ENCODE measurements at regions not wholly inside any gene's neighbourhood (a gene's known extent, or its start where the extent isn't known, plus 50 kb on each side); places are given as distances from the start of the nearest gene placed in this dataset.

DNA sequence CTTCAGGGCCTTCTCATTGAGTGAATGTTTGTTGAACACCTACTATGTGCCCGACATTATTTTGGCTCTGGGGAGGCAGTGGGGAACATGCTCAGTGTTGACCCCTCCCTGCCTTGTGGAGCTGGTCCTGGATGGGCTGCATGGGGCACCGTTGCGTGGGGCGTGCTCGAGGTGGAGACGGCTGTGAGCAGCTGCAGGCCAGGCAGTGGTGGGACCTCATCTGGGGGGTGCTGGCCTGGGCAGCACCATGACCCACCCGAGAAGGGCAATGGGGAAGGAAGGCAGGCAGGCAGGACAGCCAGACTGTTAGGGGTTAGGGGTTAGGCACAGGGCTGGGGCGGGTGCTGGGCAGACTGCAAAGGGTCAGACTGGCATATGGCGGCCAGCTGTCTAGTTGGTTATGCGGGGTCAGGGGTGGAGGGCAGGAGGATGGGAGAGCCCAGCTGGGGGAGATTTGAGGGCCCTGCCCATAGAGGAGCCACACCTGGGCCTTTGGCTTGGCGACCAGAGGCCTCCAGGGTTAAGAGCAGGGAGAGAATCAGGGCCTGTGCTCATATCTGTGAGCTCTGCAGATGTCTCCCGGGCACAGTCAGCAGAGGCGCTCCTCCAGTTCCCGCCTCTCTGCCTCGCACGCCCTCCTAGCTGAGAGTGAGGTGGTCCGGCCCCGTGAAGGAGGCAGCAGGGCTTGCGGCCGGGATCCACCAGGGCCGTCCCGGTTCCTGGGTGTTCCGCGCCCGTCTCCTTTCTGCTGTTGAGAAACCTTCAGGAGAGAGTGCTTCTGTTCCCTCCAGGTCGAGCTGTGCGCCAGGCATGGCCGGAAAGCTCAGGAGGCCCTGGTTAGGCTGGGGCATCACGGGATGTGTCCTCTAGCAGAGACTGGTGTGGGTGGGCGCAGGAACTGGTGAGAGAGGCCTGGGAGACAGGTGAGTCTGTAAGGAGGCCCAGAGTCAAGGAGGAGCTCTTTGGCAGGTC is 73.3 kb downstream of the RGS12 start:
- H3K4me3 ChIP-seq (ENCODE audit: low read depth, low read length) = no peak overlapping the region
- H3K27ac ChIP-seq (ENCODE audit: low read depth, low read length) = no peak overlapping the region
- H3K9me3 ChIP-seq (ENCODE audit: control insufficient read depth, insufficient read depth, low read length) = no peaks in the 10 kb centered on the region
- TF ChIP-seq, protein P1, sequence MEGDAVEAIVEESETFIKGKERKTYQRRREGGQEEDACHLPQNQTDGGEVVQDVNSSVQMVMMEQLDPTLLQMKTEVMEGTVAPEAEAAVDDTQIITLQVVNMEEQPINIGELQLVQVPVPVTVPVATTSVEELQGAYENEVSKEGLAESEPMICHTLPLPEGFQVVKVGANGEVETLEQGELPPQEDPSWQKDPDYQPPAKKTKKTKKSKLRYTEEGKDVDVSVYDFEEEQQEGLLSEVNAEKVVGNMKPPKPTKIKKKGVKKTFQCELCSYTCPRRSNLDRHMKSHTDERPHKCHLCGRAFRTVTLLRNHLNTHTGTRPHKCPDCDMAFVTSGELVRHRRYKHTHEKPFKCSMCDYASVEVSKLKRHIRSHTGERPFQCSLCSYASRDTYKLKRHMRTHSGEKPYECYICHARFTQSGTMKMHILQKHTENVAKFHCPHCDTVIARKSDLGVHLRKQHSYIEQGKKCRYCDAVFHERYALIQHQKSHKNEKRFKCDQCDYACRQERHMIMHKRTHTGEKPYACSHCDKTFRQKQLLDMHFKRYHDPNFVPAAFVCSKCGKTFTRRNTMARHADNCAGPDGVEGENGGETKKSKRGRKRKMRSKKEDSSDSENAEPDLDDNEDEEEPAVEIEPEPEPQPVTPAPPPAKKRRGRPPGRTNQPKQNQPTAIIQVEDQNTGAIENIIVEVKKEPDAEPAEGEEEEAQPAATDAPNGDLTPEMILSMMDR (IDR thresholded peaks at IDR 0.05; ENCODE audit: low read depth, low read length) = no peak
- POLR2A ChIA-PET = no interaction called here
- no peak for DNase-seq (ENCODE audit: low read depth, low spot score)
- H3K27me3 ChIP-seq (ENCODE audit: control insufficient read depth, insufficient read depth, low read length) = no peaks in the 10 kb centered on the region
- CTCF ChIA-PET = interaction anchor here (1.3 kb wide), 2 partner anchors 10 to 20 kb away, joined by 3 read pairs; no protein-coding TSS in a partner anchor

DNA sequence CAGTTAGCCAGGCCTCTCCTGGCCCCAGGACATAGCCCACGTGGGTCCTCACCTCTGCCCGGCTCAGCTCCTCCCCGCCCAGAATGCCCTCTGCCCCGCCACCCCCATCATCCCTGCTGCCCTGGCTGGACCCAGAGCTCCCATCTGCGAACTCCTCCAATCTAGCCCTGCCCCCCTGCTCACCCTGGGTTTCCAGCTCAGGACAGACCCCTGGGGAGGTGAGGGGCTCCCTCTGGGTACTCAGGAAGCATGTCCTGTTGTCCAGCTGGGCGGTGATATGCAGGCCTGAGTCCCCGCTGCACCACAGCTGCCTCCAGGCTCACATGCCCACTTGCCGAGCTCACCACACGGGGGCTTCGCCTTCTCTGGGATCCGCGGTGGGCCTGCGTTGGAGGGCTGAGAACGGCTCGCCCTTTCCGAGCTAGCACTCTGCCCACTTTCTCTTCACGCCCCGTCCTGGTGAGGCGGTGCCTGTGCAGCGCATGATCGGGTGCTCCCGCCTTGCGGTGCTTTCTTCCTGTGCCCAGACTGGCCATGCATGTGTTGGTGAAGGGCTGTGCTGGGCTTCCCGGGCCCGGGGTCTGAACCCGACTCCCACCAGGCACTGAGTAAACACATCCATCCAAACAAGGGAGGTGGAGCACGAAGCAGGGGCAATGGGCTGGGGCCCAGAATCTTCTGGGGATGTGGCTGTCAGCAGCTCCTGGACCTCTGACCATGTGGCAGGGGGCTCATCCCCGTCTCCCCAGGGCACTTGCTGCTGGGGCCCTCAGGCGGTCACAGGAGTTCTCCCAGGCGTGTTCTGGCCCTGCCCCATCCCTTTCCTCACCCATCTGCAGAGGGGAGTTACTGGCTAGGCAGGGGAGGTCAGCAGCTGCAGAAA is 74.3 kb downstream of the RGS12 start:
- H3K9me3 ChIP-seq (ENCODE audit: control insufficient read depth, insufficient read depth, low read length) = no peaks in the 10 kb centered on the region; the same call in 1 of the 2 replicates
- POLR2A ChIA-PET = no interaction called here

DNA sequence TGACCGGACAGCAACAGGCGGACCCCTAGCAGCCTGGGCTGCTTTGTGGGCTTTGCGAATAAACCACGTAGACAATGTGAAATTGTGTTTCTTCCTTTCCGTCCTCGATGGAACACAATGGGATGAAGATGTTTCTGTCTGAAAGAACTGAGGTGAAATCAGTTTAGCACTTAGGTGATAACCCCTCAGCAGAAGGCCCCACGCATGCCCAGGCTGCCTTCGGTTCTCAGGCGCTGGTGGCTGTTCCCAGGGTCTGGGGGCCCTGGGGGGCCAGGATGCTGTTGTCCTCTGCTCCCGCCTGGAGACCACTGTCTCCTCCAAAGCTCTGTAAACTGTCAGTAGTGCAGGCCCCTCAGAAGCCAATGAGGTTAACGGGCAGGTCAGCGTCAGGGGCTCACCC is 73.9 kb upstream of the HGFAC start:
- no peak for DNase-seq (ENCODE audit: low read depth, low spot score)
- no peak overlapping the region for H3K27ac ChIP-seq (ENCODE audit: low read depth, low read length)

More for the DNA sequence above, 74.3 kb downstream of the RGS12 start:
- DNase-seq (ENCODE audit: low read depth, low spot score) = no peak
- CTCF ChIA-PET = interaction anchor here (1.3 kb wide), 2 partner anchors 11 to 21 kb away, joined by 3 read pairs; no protein-coding TSS in a partner anchor
- Histone ChIP-seq H3K27me3 (ENCODE audit: control insufficient read depth, insufficient read depth, low read length) (no peaks in the 10 kb centered on the region), H3K27ac (ENCODE audit: low read depth, low read length) (no peak overlapping the region), H3K4me3 (ENCODE audit: low read depth, low read length) (no peak overlapping the region)
- TF ChIP-seq, protein P1 (IDR thresholded peaks at IDR 0.05; ENCODE audit: low read depth, low read length) = 0 out of 2 replicates have a peak, but pooled peaks have one; percentile 3

DNA sequence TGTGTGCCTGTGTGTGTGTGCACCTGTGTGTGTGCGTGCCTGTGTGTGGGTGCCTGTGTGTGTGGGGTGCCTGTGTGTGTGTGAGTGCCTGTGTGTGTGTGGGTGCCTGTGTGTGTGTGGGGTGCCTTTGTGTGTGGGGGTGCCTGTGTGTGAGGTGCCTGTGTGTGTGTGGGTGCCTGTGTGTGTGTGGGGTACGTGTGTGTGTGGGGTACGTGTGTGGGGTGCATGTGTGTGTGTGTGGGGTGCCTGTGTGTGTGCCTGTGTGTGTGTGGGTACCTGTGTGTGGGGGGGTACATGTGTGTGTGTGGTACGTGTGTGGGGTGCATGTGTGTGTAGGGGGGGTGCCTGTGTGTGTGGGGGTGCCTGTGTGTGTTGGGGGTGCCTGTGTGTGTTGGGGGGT is 73.4 kb upstream of the HGFAC start:
- ChIA-PET CTCF (no interaction called here), POLR2A (no interaction called here)
- TF ChIP-seq, protein P1 (IDR thresholded peaks at IDR 0.05; ENCODE audit: low read depth, low read length) = no peak
- H3K4me3 ChIP-seq (ENCODE audit: low read depth, low read length) = no peak overlapping the region
- H3K27me3 ChIP-seq (ENCODE audit: control insufficient read depth, insufficient read depth, low read length) = no peaks in the 10 kb centered on the region
- no peak overlapping the region for H3K27ac ChIP-seq (ENCODE audit: low read depth, low read length)
- H3K9me3 ChIP-seq (ENCODE audit: control insufficient read depth, insufficient read depth, low read length) = peaks cover under 1% of the 10 kb centered on the region; the same call in 1 of the 2 replicates
- no peak for DNase-seq (ENCODE audit: low read depth, low spot score)

More for the DNA sequence above, 73.9 kb upstream of the HGFAC start:
- CTCF ChIA-PET = no interaction called here
- Histone ChIP-seq H3K9me3 (ENCODE audit: control insufficient read depth, insufficient read depth, low read length) (no peaks in the 10 kb centered on the region; the same call in 1 of the 2 replicates), H3K4me3 (ENCODE audit: low read depth, low read length) (no peak overlapping the region), H3K27me3 (ENCODE audit: control insufficient read depth, insufficient read depth, low read length) (no peaks in the 10 kb centered on the region)
- POLR2A ChIA-PET = no interaction called here
- TF ChIP-seq, protein P1 (IDR thresholded peaks at IDR 0.05; ENCODE audit: low read depth, low read length) = no peak
